Body of pancreas (tissue), 4 donors: ENCODE measurements at regions not wholly inside any gene's neighbourhood (a gene's known extent, or its start where the extent isn't known, plus 50 kb on each side); places are given as distances from the start of the nearest gene placed in this dataset.

Experiments
- ATAC-seq: fragments of 150-250 bp; one replicate; pipeline ENCODE4 v1.9.1; 2016
- DNase-seq, 4 donors: peaks; one replicate each; pipeline ENCODE4 v3.0.0-alpha.2; 2019
- H3K27ac ChIP-seq, 4 donors: fragments of 200-600 bp; sonication (generic); 1 replicate in 3 of 4; 2 replicates in 1 of 4; pipeline versions ENCODE4 v1.5.1 to v1.6.1; 2016 to 2019; ENCODE audit warnings: mild to moderate bottlenecking in 1 of 4, mixed read lengths in 1 of 4, moderate library complexity in 1 of 4
- H3K27me3 ChIP-seq, 2 donors: fragments of 200-600 bp; sonication (generic); one replicate each; pipeline ENCODE4 v1.6.0; 2016; ENCODE audit warnings: mild to moderate bottlenecking in 1 of 2
- H3K36me3 ChIP-seq, 2 donors: fragments of 200-600 bp; sonication (generic); replicated peaks in 1 of 2; 2 replicates each; pipeline ENCODE4 v1.5.1; 2016; ENCODE audit warnings: low read depth in 2 of 2; ENCODE audit not compliant: insufficient read depth in 1 of 2
- H3K4me1 ChIP-seq: fragments of 200-600 bp; sonication (generic); one replicate; pipeline ENCODE4 v1.6.0; 2016
- H3K4me3 ChIP-seq, 2 donors: fragments of 200-600 bp; sonication (generic); 1 replicate in 1 of 2; 2 replicates in 1 of 2; pipeline ENCODE4 v1.5.1; 2016 to 2019
- H3K9me3 ChIP-seq, 3 donors: fragments of 200-600 bp; sonication (generic); 1 replicate in 2 of 3; 2 replicates in 1 of 3; pipeline ENCODE4 v1.5.1; 2016
- POLR2A ChIP-seq, 3 donors: fragments of 450-650 bp; IDR thresholded peaks; one replicate each; pipeline ENCODE4 v1.6.1; 2016; ENCODE audit warnings: antibody characterized with exemption in 3 of 3, mild to moderate bottlenecking in 2 of 3
- WGBS, 2 donors: methylation state at CpG; one replicate each; pipeline ENCODE4 v1.1.5; 2017; 5-methylcytosine and 5-hydroxymethylcytosine counted together
- intact Hi-C: fragments of 100-400 bp; cut with DNase I; formaldehyde crosslinking; loops from one replicate; pipeline ENCODE4 v1.15.1; 2023
- TF ChIP-seq, protein P1 (sequence below), 7 experiments: fragments of 450-650 bp in 4 of 7; fragments of 200-600 bp in 3 of 7; sonication (generic) in 3 of 7; IDR thresholded peaks; one replicate each; pipeline ENCODE4 v1.5.1; 2016 to 2019; ENCODE audit warnings: antibody characterized with exemption in 7 of 7

- no peak for ATAC-seq
- H3K27ac ChIP-seq = no peak overlapping the region
- no peaks in the 10 kb centered on the region for H3K36me3 ChIP-seq
- TF ChIP-seq, protein P1, sequence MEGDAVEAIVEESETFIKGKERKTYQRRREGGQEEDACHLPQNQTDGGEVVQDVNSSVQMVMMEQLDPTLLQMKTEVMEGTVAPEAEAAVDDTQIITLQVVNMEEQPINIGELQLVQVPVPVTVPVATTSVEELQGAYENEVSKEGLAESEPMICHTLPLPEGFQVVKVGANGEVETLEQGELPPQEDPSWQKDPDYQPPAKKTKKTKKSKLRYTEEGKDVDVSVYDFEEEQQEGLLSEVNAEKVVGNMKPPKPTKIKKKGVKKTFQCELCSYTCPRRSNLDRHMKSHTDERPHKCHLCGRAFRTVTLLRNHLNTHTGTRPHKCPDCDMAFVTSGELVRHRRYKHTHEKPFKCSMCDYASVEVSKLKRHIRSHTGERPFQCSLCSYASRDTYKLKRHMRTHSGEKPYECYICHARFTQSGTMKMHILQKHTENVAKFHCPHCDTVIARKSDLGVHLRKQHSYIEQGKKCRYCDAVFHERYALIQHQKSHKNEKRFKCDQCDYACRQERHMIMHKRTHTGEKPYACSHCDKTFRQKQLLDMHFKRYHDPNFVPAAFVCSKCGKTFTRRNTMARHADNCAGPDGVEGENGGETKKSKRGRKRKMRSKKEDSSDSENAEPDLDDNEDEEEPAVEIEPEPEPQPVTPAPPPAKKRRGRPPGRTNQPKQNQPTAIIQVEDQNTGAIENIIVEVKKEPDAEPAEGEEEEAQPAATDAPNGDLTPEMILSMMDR (IDR thresholded peaks at IDR 0.05) = no peak
- no peak for TF ChIP-seq POLR2A (IDR thresholded peaks at IDR 0.05)
- intact Hi-C loops = no loop called here
- 63 to 71% methylated on average over 5 of the region's 5 CpGs for WGBS, 2 donors
- DNase-seq = no peak
- H3K9me3 ChIP-seq = no peaks in the 10 kb centered on the region
- no peaks in the 10 kb centered on the region for H3K4me1 ChIP-seq
- H3K27me3 ChIP-seq = no peaks in the 10 kb centered on the region
- no peak overlapping the region for H3K4me3 ChIP-seq
Measured at GRCh38 chr5:85868070-85868469, 749.7 kb upstream of the COX7C start.

DNA sequence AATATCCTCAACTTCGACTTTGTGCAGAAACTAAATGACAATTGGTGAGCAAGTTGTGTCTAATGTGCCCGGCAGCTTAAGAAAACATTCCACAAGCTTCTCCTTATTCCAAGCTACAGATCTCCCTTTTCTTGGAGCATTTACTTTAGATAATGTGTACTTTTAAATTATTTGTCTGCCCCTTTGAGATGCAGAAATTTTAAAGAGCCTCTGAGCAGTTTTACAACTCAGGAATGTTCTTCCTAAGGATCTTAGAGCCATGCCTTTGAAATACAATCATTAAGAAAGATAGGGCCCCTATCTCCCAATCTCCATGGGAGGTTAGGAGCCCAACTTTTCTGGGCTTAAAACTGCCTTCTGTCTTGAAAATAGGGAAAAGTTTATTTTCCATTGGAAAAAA, 723.7 kb upstream of the COX7C start:
- no peak for ATAC-seq

DNA sequence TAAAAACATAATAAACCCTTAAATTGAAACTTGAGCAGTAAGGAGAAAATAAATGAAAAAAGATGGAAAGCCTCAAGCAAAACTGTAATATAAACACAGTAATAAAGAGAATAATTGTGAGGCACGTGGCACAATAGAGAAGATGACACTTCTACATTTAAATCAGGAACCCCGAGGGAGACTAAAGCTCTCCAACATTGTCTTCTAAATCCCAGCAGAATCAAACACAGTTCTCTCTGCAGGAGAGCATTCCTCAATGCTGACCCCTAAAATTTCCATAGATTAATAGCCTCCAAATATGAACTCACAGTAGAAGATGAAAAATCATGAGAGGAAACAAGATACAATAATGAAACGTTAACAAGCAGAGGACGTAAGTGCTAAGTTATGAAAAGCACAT, 721.2 kb upstream of the COX7C start:
- intact Hi-C loops = no loop called here
- Histone ChIP-seq H3K27me3 (no peaks in the 10 kb centered on the region), H3K36me3 (no peaks in the 10 kb centered on the region), H3K4me3 (no peak overlapping the region), H3K4me1 (no peaks in the 10 kb centered on the region), H3K9me3 (no peaks in the 10 kb centered on the region), H3K27ac (no peak overlapping the region)
- TF ChIP-seq POLR2A (IDR thresholded peaks at IDR 0.05) = no peak
- TF ChIP-seq, protein P1 (IDR thresholded peaks at IDR 0.05) = no peak
- ATAC-seq (no peak), DNase-seq (no peak)
- WGBS, 2 donors = 24 to 28% methylated on average over 4 of the region's 4 CpGs

More for the DNA sequence above, 723.7 kb upstream of the COX7C start:
- H3K4me1 ChIP-seq = no peaks in the 10 kb centered on the region
- no peaks in the 10 kb centered on the region for H3K9me3 ChIP-seq
- intact Hi-C loops = no loop called here
- TF ChIP-seq POLR2A (IDR thresholded peaks at IDR 0.05) = no peak
- TF ChIP-seq, protein P1 (IDR thresholded peaks at IDR 0.05) = no peak
- no peak overlapping the region for H3K4me3 ChIP-seq
- no peaks in the 10 kb centered on the region for H3K36me3 ChIP-seq
- no peaks in the 10 kb centered on the region for H3K27me3 ChIP-seq
- no peak for DNase-seq
- WGBS, 2 donors = 38 to 42% methylated on average over 2 of the region's 2 CpGs
- no peak overlapping the region for H3K27ac ChIP-seq

DNA sequence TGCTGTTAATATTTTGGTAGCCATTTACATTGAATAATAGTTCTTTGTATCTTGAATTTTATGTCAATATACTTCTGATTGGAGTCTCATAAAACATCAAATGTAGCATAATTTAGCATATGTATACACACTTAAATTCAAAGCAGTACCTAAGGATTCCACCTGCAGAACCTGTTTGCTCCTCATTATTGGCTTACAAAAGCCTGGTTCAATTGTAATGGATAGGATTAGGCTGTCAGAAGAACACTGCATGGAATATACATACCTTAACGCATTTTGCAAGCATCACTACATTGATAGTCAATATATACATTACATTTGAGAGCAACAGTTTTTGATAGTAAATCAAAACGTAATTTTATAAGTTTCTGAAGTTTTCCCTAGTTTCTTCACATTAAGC, 711.3 kb upstream of the COX7C start:
- H3K4me1 ChIP-seq = no peaks in the 10 kb centered on the region

DNA sequence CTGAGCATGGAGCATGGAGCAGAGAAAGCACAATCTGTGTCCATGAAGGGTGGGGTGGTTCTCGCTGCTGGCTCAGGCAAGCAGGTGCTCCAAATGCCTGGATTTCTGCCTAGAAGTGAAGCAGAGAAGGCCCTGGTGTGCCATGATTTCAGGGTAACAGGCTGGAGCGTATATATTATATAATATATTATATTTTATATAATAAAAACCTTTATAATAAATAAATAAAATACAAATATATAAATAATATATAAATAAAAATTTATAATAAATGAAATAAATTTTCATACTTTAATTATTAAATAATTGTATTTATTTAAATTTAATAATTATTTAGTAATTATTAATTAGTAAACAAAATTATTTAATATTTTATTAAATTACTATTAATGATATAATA, 707.4 kb upstream of the COX7C start:
- ATAC-seq = no peak
- intact Hi-C loops = no loop called here
- H3K4me3 ChIP-seq = no peak overlapping the region
- no peaks in the 10 kb centered on the region for H3K36me3 ChIP-seq
- DNase-seq = no peak
- H3K27me3 ChIP-seq = no peaks in the 10 kb centered on the region
- 79 to 93% methylated on average over 2 of the region's 2 CpGs for WGBS, 2 donors
- H3K27ac ChIP-seq = no peak overlapping the region
- TF ChIP-seq, protein P1 (IDR thresholded peaks at IDR 0.05) = no peak
- TF ChIP-seq POLR2A (IDR thresholded peaks at IDR 0.05) = no peak
- H3K4me1 ChIP-seq = no peaks in the 10 kb centered on the region
- no peaks in the 10 kb centered on the region for H3K9me3 ChIP-seq

More for the DNA sequence above, 711.3 kb upstream of the COX7C start:
- Histone ChIP-seq H3K27ac (no peak overlapping the region), H3K27me3 (no peaks in the 10 kb centered on the region), H3K4me3 (no peak overlapping the region), H3K9me3 (no peaks in the 10 kb centered on the region), H3K36me3 (no peaks in the 10 kb centered on the region)
- 30 to 35% methylated on average over 2 of the region's 2 CpGs for WGBS, 2 donors
- TF ChIP-seq POLR2A (IDR thresholded peaks at IDR 0.05) = no peak
- TF ChIP-seq, protein P1 (IDR thresholded peaks at IDR 0.05) = no peak
- DNase-seq (no peak), ATAC-seq (no peak)
- intact Hi-C loops = no loop called here
